ENCODE measurements at regions not wholly inside any gene's neighbourhood (a gene's known extent, or its start where the extent isn't known, plus 50 kb on each side); places are given as distances from the start of the nearest gene placed in this dataset.
A peak's percentile ranks its signal among the peaks of the same experiment; 100 is the strongest.

GRCh38 chr19:31223740-31224534 is 125.3 kb downstream of the TSHZ3 start:
- TF ChIP-seq CTCF (IDR thresholded peaks at IDR 0.05; ENCODE audit: low read depth, low read length, missing control alignments), result no peak
- no peak overlapping the region for H3K4me3 ChIP-seq (ENCODE audit: low read depth, low read length)
- DNase-seq (ENCODE audit: low read depth), result peak; percentile 78
- in situ Hi-C loops (cut with HindIII; ENCODE audit: low sequenced_read_pairs), result no loop called here

DNA sequence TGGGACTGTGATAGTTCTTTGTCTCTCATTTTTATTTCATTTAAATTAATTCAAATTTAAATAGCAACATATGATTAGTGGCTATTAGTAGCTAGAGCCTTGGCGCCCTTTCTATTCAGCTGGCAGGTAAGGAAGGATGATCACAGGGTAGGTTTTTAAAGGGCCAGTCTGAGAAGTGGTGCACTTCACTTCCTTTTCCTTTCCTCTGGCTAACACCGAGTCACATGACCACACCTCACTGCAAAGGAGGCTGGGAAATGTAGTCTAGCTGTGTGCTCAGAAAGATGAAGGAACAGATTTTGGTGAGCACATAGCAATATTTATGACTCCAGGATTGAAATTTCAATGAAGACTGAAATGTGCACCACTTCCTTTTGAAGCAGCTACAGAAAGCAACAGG is 128.7 kb downstream of the TSHZ3 start:
- DNase-seq (ENCODE audit: low read depth), result no peak
- H3K4me3 ChIP-seq (ENCODE audit: low read depth, low read length), result no peak overlapping the region
- no peak for TF ChIP-seq CTCF (IDR thresholded peaks at IDR 0.05; ENCODE audit: low read depth, low read length, missing control alignments)
- in situ Hi-C loops (cut with HindIII; ENCODE audit: low sequenced_read_pairs), result no loop called here

GRCh38 chr19:31214997-31215396 is 134.2 kb downstream of the TSHZ3 start:
- in situ Hi-C loops (cut with HindIII; ENCODE audit: low sequenced_read_pairs), result no loop called here
- no peak overlapping the region for H3K4me3 ChIP-seq (ENCODE audit: low read depth, low read length)
- no peak for TF ChIP-seq CTCF (IDR thresholded peaks at IDR 0.05; ENCODE audit: low read depth, low read length, missing control alignments)
- DNase-seq (ENCODE audit: low read depth), result no peak

- no peak for TF ChIP-seq CTCF (IDR thresholded peaks at IDR 0.05; ENCODE audit: low read depth, low read length, missing control alignments)
- in situ Hi-C loops (cut with HindIII; ENCODE audit: low sequenced_read_pairs), result no loop called here
- H3K4me3 ChIP-seq (ENCODE audit: low read depth, low read length), result no peak overlapping the region
- peak; percentile 99 for DNase-seq (ENCODE audit: low read depth)
Observed at GRCh38 chr19:31214086-31214485, 135.2 kb downstream of the TSHZ3 start.

- DNase-seq (ENCODE audit: low read depth), result no peak
- no peak overlapping the region for H3K4me3 ChIP-seq (ENCODE audit: low read depth, low read length)
- TF ChIP-seq CTCF (IDR thresholded peaks at IDR 0.05; ENCODE audit: low read depth, low read length, missing control alignments), result no peak
- in situ Hi-C loops (cut with HindIII; ENCODE audit: low sequenced_read_pairs), result no loop called here
Observed at GRCh38 chr19:31211088-31211487, 138.1 kb downstream of the TSHZ3 start.

GRCh38 chr19:31205887-31206518 is 143.2 kb downstream of the TSHZ3 start:
- TF ChIP-seq CTCF (IDR thresholded peaks at IDR 0.05; ENCODE audit: low read depth, low read length, missing control alignments), result no peak
- in situ Hi-C loops (cut with HindIII; ENCODE audit: low sequenced_read_pairs), result no loop called here
- no peak for DNase-seq (ENCODE audit: low read depth)
- H3K4me3 ChIP-seq (ENCODE audit: low read depth, low read length), result no peak overlapping the region

Measured in astrocyte of the cerebellum (primary cell).